ENCODE measurements at regions not wholly inside any gene's neighbourhood (a gene's known extent, or its start where the extent isn't known, plus 50 kb on each side); places are given as distances from the start of the nearest gene placed in this dataset.

DNA sequence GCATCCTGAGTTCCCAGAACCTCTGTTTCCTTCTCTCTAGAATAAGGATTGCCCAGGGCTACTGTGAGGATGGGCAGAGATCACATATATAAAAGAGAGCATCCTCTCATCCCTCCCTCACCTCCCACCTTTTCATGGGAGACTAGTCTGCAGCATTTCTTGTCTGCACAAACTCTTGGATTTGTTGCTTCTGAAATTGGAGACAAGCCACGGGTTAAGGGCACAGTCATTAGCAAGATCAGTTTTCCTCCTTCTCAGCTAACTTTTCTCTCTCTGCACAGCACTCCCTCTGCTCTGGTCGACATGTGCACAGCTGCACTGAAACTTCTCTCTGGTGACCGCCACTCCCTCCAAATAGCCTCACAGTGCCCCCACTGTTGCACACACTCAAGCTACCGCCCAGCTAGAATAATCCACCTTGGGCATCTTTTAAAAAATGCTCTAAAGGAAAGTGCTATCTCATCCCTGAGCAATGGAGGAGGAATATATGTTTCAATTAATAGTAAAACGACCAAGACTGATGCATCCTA is 50.9 kb upstream of the DUSP22 start:
- Histone ChIP-seq H3K36me3 (ENCODE audit: control insufficient read depth in 4 of 4, insufficient read depth in 4 of 4, low read length in 3 of 4) (no peaks in the 10 kb centered on the region), H3K4me1 (ENCODE audit: control extremely low read depth in 1 of 4, control insufficient read depth in 4 of 4, insufficient read depth in 4 of 4, low read length in 3 of 4) (peaks cover 0 to 3% (median 0%) of the 10 kb centered on the region in 4 experiments), H3K4me3 (ENCODE audit: control insufficient read depth in 1 of 7, extremely low read depth in 1 of 7, insufficient read depth in 4 of 7, low read depth in 2 of 7, low read length in 6 of 7) (no peak overlapping the region), H3K9me3 (ENCODE audit: control extremely low read depth in 1 of 5, control insufficient read depth in 4 of 5, insufficient read depth in 2 of 5, low read depth in 1 of 5, low read length in 4 of 5) (peaks cover 0 to 3% (median 0%) of the 10 kb centered on the region in 5 experiments), H3K27me3 (replicated peaks in 2 of 5; ENCODE audit: control insufficient read depth in 4 of 5, insufficient read depth in 5 of 5, low read length in 4 of 5) (no peaks in the 10 kb centered on the region), H3K27ac (ENCODE audit: insufficient read depth in 1 of 2, low read depth in 1 of 2, low read length in 2 of 2, poor library complexity in 1 of 2, severe bottlenecking in 2 of 2) (no peak overlapping the region)
- POLR2A ChIA-PET: no interaction called here
- no peak for DNase-seq
- 98% methylated on average over 4 of the region's 5 CpGs for WGBS (ENCODE audit: insufficient coverage)
- CTCF ChIA-PET: no interaction called here

Measured in common myeloid progenitor, CD34-positive (primary cell).